CD14-positive monocyte (primary cell): ENCODE measurements at regions not wholly inside any gene's neighbourhood (a gene's known extent, or its start where the extent isn't known, plus 50 kb on each side); places are given as distances from the start of the nearest gene placed in this dataset.

ENCODE experiments used
- DNase-seq, 3 donors: peaks; one replicate each; pipeline ENCODE4 v3.0.0-alpha.2; 2011 to 2022
- H2AFZ ChIP-seq: 2 replicates; pipeline ENCODE4 v1.6.0; 2012; ENCODE audit warnings: mild to moderate bottlenecking, low read depth, low read length, inconsistent platforms; ENCODE audit not compliant: insufficient read depth, poor library complexity, severe bottlenecking
- H3K27ac ChIP-seq, 2 donors: 1 replicate in 1 of 2; 2 replicates in 1 of 2; pipeline ENCODE4 v1.5.1; 2012 to 2013; ENCODE audit warnings: low read length in 2 of 2, control low read depth in 1 of 2, inconsistent platforms in 1 of 2, low read depth in 1 of 2, mild to moderate bottlenecking in 1 of 2
- H3K27me3 ChIP-seq, 2 donors: one replicate each; pipeline versions ENCODE4 v1.6.0 to v1.6.1; 2011 to 2013; ENCODE audit warnings: low read length in 2 of 2; ENCODE audit not compliant: control insufficient read depth in 2 of 2, insufficient read depth in 2 of 2
- H3K36me3 ChIP-seq, 2 donors: replicated peaks in 1 of 2; 1 replicate in 1 of 2; 2 replicates in 1 of 2; pipeline versions ENCODE4 v1.5.1 to v1.6.1; 2012 to 2013; ENCODE audit warnings: low read length in 2 of 2, control low read depth in 1 of 2, inconsistent platforms in 1 of 2, mild to moderate bottlenecking in 1 of 2; ENCODE audit not compliant: insufficient read depth in 2 of 2, control insufficient read depth in 1 of 2
- H3K4me1 ChIP-seq, 2 donors: 1 replicate in 1 of 2; 2 replicates in 1 of 2; pipeline versions ENCODE4 v1.5.1 to v1.6.1; 2012 to 2013; ENCODE audit warnings: low read length in 2 of 2, control low read depth in 1 of 2, inconsistent platforms in 1 of 2, mild to moderate bottlenecking in 1 of 2, moderate library complexity in 1 of 2; ENCODE audit not compliant: insufficient read depth in 2 of 2, control insufficient read depth in 1 of 2
- H3K4me2 ChIP-seq: replicated peaks from 2 replicates; pipeline ENCODE3; 2012; ENCODE audit warnings: low read length, moderate library complexity, mild to moderate bottlenecking; ENCODE audit not compliant: poor library complexity, severe bottlenecking; ENCODE audit errors: extremely low read depth
- H3K4me3 ChIP-seq, 3 experiments: fragments of 200-600 bp in 1 of 3; sonication (generic) in 1 of 3; replicated peaks in 1 of 3; 1 replicate in 2 of 3; 2 replicates in 1 of 3; pipeline ENCODE4 v1.5.1; 2011 to 2013; ENCODE audit warnings: low read length in 3 of 3, mild to moderate bottlenecking in 3 of 3, control low read depth in 2 of 3, low read depth in 2 of 3, inconsistent platforms in 1 of 3, moderate library complexity in 1 of 3
- H3K79me2 ChIP-seq: 2 replicates; pipeline ENCODE4 v1.6.0; 2012; ENCODE audit warnings: mild to moderate bottlenecking, control low read depth, inconsistent platforms, low read length, moderate library complexity; ENCODE audit not compliant: insufficient read depth
- H3K9ac ChIP-seq: 2 replicates; pipeline ENCODE4 v1.6.0; 2017; ENCODE audit warnings: low read length, mild to moderate bottlenecking; ENCODE audit not compliant: insufficient read depth, poor library complexity, severe bottlenecking
- H3K9me3 ChIP-seq, 2 donors: replicated peaks in 1 of 2; 1 replicate in 1 of 2; 2 replicates in 1 of 2; pipeline versions ENCODE4 v1.5.1 to v1.6.1; 2012 to 2013; ENCODE audit warnings: low read length in 2 of 2, control low read depth in 1 of 2; ENCODE audit not compliant: control insufficient read depth in 1 of 2, insufficient read depth in 1 of 2
- H4K20me1 ChIP-seq: 2 replicates; pipeline ENCODE4 v1.6.0; 2012; ENCODE audit warnings: mild to moderate bottlenecking, low read length, control low read depth, moderate library complexity; ENCODE audit not compliant: insufficient read depth
- H3K27ac Mint-ChIP-seq, 7 donors: one replicate each; pipeline ENCODE4 v1.8.0; 2020; ENCODE audit warnings: mild to moderate bottlenecking in 7 of 7, mixed read lengths in 7 of 7, moderate library complexity in 6 of 7, inconsistent platforms in 2 of 7
- H3K27me3 Mint-ChIP-seq, 3 donors: one replicate each; pipeline ENCODE4 v1.8.0; 2021 to 2022; ENCODE audit warnings: low read depth in 3 of 3, mild to moderate bottlenecking in 3 of 3, mixed read lengths in 3 of 3, moderate library complexity in 3 of 3, inconsistent platforms in 1 of 3
- H3K36me3 Mint-ChIP-seq, 2 donors: one replicate each; pipeline ENCODE4 v1.8.0; 2020; ENCODE audit warnings: mixed read lengths in 2 of 2, inconsistent platforms in 1 of 2, mild to moderate bottlenecking in 1 of 2
- H3K4me1 Mint-ChIP-seq: one replicate; pipeline ENCODE4 v1.8.0; 2020; ENCODE audit warnings: mild to moderate bottlenecking, mixed read lengths
- H3K4me3 Mint-ChIP-seq, 2 donors: one replicate each; pipeline ENCODE4 v1.8.0; 2020; ENCODE audit warnings: mild to moderate bottlenecking in 2 of 2, mixed read lengths in 2 of 2, moderate library complexity in 1 of 2
- H3K9me3 Mint-ChIP-seq, 7 donors: one replicate each; pipeline ENCODE4 v1.8.0; 2020 to 2022; ENCODE audit warnings: mixed read lengths in 7 of 7, mild to moderate bottlenecking in 6 of 7, moderate library complexity in 6 of 7, inconsistent platforms in 2 of 7
- CTCF ChIP-seq: fragments of 200-600 bp; IDR thresholded peaks from one replicate; pipeline ENCODE4 v1.8.0; 2022; ENCODE audit warnings: antibody characterized with exemption, mild to moderate bottlenecking
- WGBS: methylation state at CpG from one replicate; pipeline ENCODE4 v1.1.5; 2013; ENCODE audit warnings: missing lambda C conversion rate; ENCODE audit not compliant: insufficient coverage; 5-methylcytosine and 5-hydroxymethylcytosine counted together
- intact Hi-C, 2 donors: fragments of 100-400 bp; cut with micrococcal nuclease; formaldehyde crosslinking; loops; one replicate each; pipeline versions ENCODE4 v1.15.0 to v1.15.1; 2023

GRCh38 chr1:245091818-245092637 lies 62.8 kb upstream of the KIF26B start:
- H3K9ac ChIP-seq: no peak overlapping the region
- H3K36me3 ChIP-seq: peaks cover 15 to 19% of the 10 kb centered on the region in 2 donors
- no peak overlapping the region for H3K27ac Mint-ChIP-seq
- no peak overlapping the region for H3K4me2 ChIP-seq
- WGBS: 80% methylated on average over 9 of the region's 12 CpGs
- no peak for TF ChIP-seq CTCF
- H3K9me3 Mint-ChIP-seq: no peaks in the 10 kb centered on the region
- H3K4me3 ChIP-seq: no peak overlapping the region
- H3K9me3 ChIP-seq: no peaks in the 10 kb centered on the region
- intact Hi-C loops: no loop called here
- H2AFZ ChIP-seq: no peak overlapping the region
- H3K4me1 ChIP-seq: peaks cover 0 to 3% of the 10 kb centered on the region in 2 donors
- peaks cover 7% of the 10 kb centered on the region for H3K4me1 Mint-ChIP-seq
- no peak overlapping the region for H3K27ac ChIP-seq
- H3K4me3 Mint-ChIP-seq: no peak overlapping the region
- no peak for DNase-seq
- no peaks in the 10 kb centered on the region for H3K79me2 ChIP-seq
- no peaks in the 10 kb centered on the region for H4K20me1 ChIP-seq
- H3K27me3 Mint-ChIP-seq: no peaks in the 10 kb centered on the region
- H3K36me3 Mint-ChIP-seq: peaks cover 2 to 9% of the 10 kb centered on the region in 2 donors
- H3K27me3 ChIP-seq: no peaks in the 10 kb centered on the region

GRCh38 chr1:245091171-245091621 lies 63.6 kb upstream of the KIF26B start:
- intact Hi-C loops: no loop called here
- Mint-ChIP-seq H3K4me1 (peaks cover 3% of the 10 kb centered on the region), H3K27me3 (no peaks in the 10 kb centered on the region), H3K36me3 (peaks cover 4 to 17% of the 10 kb centered on the region in 2 donors), H3K9me3 (no peaks in the 10 kb centered on the region), H3K4me3 (no peak overlapping the region), H3K27ac (no peak overlapping the region)
- no peak for DNase-seq
- Histone ChIP-seq H3K79me2 (no peaks in the 10 kb centered on the region), H3K4me2 (no peak overlapping the region), H3K4me3 (no peak overlapping the region), H3K36me3 (peaks cover 18 to 27% of the 10 kb centered on the region in 2 donors), H3K4me1 (peaks cover 0 to 3% of the 10 kb centered on the region in 2 donors), H3K9ac (no peak overlapping the region), H2AFZ (no peak overlapping the region), H3K9me3 (no peaks in the 10 kb centered on the region), H4K20me1 (no peaks in the 10 kb centered on the region), H3K27ac (no peak overlapping the region), H3K27me3 (no peaks in the 10 kb centered on the region)
- 95% methylated on average over 11 of the region's 16 CpGs for WGBS
- no peak for TF ChIP-seq CTCF
